Putamen (tissue), 1 donor: ENCODE measurements at regions not wholly inside any gene's neighbourhood (a gene's known extent, or its start where the extent isn't known, plus 50 kb on each side); places are given as distances from the start of the nearest gene placed in this dataset.
A peak's percentile ranks its signal among the peaks of the same experiment; 100 is the strongest.

ENCODE experiments used
- DNase-seq: peaks from one replicate; pipeline ENCODE4 v3.0.0-alpha.2; 2016; ENCODE audit warnings: low spot score

GRCh38 chr2:145283131-145283530, 763.2 kb upstream of the ZEB2 start:
- no peak for DNase-seq

DNA sequence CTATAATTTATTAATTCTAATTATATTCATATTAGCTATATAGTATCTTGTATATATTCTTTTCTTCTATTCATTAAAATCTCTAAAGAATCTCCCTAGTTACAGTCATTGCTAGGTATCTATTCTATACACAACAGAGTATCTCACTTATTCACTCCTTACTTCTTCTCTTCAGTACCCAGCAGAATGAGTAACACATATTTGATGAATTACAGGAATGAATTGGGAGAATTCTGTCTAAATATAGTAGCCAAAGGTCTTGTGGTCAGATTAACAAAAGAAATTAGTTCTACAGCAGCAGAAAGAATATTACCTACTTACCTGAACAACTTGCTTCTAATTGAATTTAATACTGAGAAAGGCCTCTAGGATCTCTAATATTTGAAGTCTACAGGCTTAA, 758.0 kb upstream of the ZEB2 start:
- no peak for DNase-seq

GRCh38 chr2:145273840-145274239, 753.9 kb upstream of the ZEB2 start:
- DNase-seq: no peak

DNA sequence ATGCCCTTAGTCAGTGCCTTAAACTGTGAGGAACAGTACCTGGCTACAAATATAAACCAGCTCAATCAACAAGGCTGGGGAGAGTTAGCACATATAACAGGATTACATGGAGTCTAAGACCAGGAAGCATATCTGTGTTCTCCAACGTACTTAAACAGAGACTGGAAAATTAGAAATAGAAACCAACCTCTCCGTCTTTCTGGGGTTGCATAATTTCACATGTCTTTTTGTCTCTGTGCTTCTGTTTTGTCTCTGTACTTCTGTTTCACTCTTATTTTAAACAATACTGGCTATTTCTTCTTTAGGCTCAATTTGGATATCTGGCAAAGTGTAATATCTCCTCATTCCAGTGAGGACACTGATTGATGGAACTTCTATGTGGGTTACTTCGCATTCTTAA, 749.0 kb upstream of the ZEB2 start:
- DNase-seq: no peak

GRCh38 chr2:145267451-145267850, 747.5 kb upstream of the ZEB2 start:
- no peak for DNase-seq

DNA sequence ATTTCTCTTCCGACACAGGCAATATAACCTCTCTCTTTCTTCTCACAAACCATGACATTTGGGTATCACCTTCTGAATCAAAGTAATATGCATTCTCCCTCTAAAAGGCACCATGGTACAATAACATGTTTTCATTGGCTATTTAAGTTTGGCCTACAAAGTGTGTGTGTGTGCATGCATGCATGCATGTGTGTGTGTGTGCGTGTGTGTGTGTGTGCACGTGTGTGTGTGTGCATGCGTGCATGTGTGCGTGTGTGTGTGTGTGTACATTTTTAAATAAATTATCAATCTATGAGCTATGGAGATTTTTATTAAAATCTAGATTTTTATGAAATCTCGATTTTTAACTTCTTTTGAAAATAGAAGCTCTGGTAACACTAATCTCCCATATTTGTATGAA, 745.3 kb upstream of the ZEB2 start:
- DNase-seq: no peak

GRCh38 chr2:145260674-145261073, 740.8 kb upstream of the ZEB2 start:
- DNase-seq: no peak

DNA sequence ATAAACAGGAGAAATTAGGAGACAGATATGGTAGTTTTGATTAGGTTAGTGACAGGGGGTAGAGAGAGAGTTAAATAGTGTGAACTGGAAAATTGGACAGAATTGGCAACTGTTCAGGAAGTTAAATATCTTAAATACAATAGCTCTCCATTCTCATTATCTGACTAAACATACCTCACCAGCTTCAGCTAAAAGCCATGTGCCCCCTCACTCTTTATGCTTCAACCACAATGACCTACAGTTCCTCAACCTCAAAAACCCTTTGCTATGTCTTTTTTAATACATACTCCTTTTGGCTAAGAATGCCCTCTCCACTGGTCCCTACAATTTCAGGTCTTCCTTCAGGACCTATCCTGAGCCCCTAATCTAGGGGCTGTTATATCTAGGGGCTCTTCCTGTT, 740.2 kb upstream of the ZEB2 start:
- no peak for DNase-seq

DNA sequence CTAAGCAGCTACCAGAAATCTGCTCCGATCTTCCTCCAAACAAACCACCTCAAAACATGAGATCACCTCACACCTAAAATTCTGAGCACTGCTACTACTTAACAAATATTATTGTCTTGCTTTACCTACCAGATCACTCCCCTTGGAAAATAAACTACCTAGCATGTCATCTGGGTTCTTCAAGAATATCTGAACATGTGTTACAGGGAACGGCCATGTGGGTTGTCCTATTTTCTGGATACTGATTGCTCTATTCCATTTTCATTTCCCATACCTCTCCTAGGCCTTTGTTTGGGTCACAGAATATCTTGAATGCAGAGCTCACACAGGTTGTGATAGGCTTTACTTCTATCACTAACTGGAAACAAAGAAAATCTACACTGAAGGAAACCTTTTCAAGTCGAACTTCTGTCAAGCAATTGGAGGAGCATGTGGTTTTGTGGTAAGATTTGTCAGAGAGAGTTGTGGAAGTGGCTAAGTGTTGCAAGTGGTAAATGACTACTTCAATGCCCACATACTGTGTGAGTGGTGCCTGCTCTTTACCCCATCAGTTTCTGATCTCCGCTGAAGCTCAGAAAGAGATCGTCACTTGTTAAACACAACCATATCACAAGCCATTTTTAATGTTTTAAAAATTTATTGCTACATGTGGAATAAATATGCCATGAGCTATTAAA, 739.1 kb upstream of the ZEB2 start:
- no peak for DNase-seq

GRCh38 chr2:145257931-145258330, 738.0 kb upstream of the ZEB2 start:
- no peak for DNase-seq

DNA sequence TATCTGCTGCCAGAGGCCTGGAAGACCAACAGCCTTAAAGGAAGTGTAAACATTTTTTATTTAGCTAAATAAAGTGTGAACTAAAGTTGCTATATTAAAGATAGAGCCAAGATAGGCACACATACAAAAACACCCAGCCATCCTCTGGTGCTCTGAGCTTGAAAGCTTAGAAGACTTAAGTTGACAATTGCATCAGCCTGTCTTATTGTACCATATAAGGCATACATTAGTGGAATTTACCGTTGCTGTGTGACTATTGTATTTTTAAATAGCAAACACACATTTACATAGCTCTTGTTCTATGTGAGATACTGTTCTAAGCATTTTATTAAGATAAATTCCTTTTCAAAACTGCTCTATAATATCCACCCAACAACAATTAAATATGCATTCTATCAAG, 736.6 kb upstream of the ZEB2 start:
- DNase-seq: no peak

GRCh38 chr2:145254291-145254690, 734.4 kb upstream of the ZEB2 start:
- peak; percentile 29 for DNase-seq

GRCh38 chr2:145253492-145253891, 733.6 kb upstream of the ZEB2 start:
- no peak for DNase-seq

DNA sequence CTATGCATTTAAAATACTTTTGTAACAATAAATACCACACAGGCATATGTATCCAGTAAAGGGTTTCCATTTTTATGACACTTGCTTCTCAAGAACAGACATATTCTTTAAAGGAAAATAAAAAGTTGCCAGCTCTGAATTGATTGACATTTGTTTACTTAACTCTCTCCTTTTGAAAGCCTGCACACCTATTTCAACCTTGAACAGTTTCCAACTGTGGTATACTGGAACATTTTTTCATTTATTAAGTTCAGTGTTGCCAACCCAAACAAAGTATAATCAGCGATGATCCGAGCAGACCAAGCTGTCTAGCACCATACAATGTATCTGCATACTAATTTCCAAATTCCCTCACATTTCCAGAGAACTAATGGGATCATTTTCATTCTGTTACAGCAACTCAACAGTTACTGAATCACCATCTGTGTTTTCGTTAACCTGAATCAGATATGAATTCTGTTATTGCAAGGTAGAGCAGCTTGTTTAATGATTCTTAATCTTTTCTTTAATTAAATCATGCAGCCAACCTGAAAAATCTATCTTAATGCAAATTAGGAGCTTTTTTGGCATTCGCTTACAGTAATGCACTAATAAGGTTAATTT, 725.5 kb upstream of the ZEB2 start:
- no peak for DNase-seq

DNA sequence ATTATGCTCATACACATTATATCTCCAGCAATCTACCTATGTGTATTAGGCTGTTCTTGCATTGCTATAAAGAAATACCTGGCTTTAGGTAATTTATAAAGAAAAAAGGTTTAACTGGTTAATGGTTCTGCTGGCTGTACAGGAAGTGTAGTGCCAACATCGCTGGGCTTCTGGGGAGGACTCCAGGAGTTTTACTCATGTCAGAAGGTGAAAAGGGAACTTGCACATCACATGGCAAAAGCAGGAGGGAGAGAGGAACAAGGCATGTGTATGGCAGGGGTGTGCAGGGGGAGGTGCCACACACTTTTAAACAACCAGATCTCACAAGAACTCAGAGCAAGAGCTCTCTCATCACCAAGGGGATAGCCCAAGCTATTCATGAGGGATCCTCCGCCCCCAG, 715.4 kb upstream of the ZEB2 start:
- DNase-seq: no peak

DNA sequence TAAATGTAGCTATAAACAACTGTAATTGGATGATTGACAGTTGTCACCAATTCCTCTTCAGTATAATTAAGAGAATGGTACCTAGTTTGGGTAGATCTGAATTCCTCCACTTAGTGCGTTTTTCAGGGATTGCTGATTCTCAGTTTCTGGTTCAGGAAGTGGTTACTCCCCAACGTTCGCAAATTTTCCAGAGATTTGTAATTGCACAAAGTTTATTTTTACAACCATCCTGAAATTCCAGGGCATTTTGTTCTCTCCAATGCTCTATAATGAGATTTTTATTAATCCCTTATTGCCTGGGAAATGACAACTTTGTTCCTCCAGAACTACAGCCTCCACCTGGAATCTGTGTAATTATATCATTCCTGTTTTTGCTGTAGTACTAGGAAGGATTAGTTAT, 710.6 kb upstream of the ZEB2 start:
- no peak for DNase-seq

- no peak for DNase-seq
Measured at GRCh38 chr2:145228506-145228905, 708.6 kb upstream of the ZEB2 start.

DNA sequence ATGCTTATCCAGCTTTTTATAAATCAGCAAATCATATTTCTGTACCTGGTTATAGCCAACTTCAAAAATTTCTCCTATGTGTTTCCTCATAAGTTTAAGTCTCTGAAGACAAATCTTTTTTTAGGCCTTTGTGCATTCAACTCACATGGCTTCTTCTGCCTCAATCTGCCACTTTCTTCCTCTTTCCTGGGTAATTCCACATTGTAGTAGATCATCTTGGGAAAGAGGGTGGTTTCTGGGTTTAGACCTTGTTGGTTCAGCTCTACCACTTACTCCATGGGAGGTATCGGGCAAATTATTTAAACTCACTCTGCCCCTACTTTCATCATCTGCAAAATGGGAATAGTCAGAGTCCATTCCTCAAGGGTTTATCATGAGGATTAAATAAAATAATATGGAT, 707.0 kb upstream of the ZEB2 start:
- no peak for DNase-seq

DNA sequence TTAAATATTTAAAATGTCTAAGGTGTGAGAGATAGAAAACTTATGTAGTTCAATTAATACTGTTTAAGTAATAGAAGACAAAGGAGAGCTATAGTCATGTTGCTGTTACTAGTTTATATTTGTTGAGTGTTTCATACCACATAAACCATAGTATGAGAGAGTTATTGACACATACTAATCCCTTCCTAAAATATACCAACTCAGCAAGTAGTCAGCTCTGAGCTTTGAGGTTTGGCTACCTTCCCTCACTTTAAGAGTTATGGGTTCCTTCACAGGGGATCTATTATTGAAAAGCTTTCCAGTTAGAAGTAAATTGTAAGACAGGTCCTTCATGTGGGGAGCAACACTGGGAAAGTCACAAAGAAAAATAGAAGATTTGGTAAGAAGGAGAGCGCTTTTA, 701.6 kb upstream of the ZEB2 start:
- DNase-seq: no peak

DNA sequence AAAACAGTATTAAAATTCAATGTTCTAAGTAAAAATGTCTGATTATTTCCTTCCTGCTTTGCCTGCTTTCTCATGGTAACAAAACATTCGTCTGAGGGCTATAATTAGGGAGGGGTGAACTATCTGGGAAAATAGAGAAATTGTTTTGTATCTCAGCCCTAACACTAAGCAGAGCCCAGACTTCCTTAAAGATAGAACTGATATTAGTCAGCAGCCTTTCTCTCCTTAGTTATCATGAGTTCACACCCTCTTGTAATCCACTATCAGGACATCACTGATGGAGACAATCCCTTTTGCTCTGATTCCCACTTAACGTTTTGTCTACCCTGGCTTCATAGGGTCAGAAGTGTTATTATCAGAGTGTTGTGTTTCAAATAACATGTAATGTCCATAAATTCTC, 701.1 kb upstream of the ZEB2 start:
- DNase-seq: no peak

- DNase-seq: no peak
Measured at GRCh38 chr2:145220496-145220895, 700.6 kb upstream of the ZEB2 start.

DNA sequence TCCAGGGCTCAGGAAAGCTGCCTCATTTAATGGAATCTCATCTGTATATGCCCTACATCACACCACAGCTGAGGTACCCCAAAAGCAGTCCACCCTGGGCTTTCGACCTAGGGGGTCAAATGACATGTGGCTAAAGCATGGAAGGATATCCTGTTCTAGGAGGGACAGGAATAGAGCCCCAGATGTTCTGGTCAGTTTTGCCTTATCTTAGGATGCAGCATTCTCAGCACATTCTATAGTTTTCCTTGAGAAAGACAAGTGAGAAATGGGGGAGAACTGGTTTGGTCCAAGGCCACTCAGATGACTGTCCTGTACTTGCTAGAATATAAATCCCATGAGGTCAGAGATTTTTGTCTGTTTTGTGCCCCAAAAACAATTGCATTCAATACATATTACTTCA, 688.0 kb upstream of the ZEB2 start:
- DNase-seq: no peak

DNA sequence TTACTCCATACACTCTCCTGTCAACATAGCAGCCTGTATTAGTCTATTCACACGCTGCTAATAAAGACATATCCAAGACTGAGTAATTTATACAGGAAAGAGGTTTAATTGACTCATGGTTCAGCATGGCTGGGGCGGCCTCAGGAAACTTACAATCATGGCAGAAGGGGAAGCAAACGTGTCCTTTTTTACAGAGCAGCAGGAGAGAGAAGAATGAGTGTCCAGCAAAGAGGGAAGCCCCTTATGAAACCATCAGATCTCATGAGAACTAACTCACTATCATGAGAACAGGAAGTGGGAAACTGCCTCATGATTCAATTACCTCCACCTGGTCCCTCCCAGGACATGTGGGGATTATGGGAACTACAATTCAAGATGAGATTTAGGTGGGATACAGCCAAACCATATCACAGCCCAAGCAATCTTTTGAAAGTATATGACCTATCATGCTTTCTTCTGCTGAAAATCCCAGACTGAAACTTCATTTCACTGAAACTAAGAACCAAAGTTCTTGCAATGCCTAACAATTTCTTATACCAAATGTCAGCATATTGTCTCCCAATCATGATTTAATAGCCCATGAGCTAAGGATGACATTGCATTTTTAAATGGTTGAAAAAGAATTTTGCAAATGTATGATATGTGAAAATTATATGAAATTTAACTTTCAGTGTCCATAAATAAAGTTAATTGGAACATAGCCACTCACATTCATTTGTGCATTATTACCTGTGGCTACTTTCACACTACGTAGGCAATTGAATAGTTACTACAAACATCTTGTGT, 686.8 kb upstream of the ZEB2 start:
- no peak for DNase-seq

GRCh38 chr2:145203891-145204290, 684.0 kb upstream of the ZEB2 start:
- no peak for DNase-seq
